ENCODE measurements at regions not wholly inside any gene's neighbourhood (a gene's known extent, or its start where the extent isn't known, plus 50 kb on each side); places are given as distances from the start of the nearest gene placed in this dataset.
A peak's percentile ranks its signal among the peaks of the same experiment; 100 is the strongest.
"Not testable (repeated sequence)": the region's sequence is repeated elsewhere in the genome, so short reads cannot be mapped to it uniquely, and the experiment has no call there.

DNA sequence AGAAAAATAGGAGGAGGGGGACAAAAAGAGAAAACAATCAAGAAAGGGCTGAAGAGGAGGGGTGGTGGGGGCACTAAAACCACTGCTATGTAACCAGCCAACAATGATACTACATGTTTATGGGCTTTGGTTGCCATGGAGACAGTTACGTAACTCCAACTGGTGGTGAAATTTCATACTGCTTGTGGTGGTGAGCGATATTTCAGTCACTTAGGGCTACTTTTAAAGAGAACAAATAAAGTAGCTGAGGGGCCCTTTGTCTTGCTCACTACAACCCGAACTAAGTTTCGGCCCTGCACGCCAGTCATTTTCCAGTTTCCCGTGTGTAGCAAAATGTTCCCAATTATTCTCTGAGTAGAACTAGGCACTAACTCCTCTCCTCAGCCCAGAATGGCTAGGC, 275.2 kb upstream of the EDA2R start:
- no peak for DNase-seq (ENCODE audit: low read depth in 2 of 2)

DNA sequence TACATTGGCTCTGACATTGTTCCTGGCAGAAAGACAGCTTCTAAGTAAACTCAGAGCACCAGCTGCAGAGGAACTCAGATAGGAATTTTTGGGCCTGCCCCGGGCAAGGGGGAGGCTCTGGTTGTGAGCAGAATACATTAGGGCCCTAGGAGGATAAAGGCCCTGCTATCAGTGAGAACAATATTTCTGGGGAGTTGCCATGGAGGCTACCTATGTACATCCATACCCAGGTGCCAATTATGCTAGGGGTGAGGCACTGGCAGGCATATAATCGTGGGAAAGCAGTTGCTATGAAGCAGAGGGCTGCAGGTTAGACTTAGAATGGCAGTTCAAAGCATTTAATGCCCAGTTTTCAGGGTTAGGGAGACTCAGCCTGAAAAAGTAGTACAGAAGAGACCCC, 273.5 kb upstream of the EDA2R start:
- no peak for DNase-seq (ENCODE audit: low read depth in 2 of 2)

DNA sequence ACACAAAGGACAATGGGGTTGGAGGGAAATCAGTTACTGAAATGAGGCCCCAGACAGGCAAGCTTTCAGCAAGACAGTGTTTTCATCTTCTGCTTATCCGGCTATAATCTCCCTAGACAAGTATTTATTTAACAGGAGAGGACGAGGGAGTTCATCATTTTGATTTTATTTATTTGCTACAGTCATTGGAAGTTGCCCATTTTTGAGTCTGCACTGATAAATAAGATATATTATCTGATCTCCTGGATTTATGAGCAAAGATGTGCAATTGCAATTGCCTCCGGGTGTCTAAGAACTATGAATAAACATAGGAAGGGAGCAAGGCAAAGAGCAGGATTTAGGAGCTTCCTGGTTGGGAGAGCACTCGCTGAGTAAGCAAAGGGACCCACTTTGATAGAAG, 263.2 kb upstream of the EDA2R start:
- no peak for DNase-seq (ENCODE audit: low read depth in 2 of 2)

DNA sequence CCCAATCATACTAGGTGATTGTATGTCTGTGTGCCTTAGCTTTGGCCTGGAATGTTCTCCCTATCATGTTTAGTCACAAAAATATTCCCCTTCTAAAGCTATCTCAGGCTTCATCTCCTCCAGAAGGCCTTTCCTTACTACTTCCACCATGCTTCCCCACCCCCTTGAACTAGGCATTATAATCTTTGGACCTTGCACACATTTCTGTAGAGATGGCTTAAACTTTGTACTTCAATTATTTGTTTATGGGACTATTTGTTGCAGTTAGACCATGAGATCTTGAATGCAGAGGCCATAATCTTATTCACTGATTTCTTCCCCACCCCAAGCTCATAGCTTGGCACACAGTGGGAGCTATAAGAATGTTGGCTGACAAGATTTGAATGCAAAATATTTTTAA, 262.0 kb upstream of the EDA2R start:
- DNase-seq (ENCODE audit: low read depth in 2 of 2) = no peak

DNA sequence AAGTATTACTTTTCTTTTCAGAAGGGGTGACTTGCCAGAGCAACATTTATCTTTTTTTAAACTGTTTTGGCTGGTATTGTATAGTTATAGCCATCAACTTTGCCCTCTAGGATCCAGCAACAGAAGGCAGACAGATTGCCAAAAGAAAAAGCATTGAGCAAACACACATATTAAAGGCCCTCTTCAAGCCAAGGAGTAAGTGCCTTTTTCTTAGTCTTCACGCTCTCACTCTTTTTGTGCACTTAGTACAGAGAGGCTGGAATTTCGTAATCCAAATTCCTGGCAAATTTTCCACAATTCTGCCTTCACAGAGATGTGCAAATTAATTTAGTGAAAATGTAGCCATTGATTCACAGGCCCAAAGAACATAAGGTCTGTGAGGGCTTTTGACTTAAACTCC, 253.1 kb upstream of the EDA2R start:
- DNase-seq (ENCODE audit: low read depth in 2 of 2) = no peak

DNA sequence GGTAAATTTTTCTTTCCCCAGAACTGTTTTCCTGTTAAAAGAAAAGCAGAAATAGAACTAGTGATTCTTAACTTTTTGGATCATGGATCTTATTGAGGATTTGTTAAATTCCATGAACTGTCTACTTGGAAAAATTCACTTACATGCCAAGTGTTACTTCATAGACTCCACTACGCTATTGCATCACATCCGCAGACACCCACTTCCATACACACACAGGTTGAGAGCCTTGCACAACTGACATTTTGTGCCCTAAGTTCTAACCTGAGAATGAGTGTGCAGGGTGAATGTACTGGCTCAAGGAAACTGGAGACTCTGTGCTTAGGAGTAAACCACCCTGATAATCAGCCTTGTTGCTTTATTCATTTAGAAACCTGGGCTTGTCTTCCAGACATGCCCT, 250.5 kb upstream of the EDA2R start:
- DNase-seq (ENCODE audit: low read depth in 2 of 2) = no peak

DNA sequence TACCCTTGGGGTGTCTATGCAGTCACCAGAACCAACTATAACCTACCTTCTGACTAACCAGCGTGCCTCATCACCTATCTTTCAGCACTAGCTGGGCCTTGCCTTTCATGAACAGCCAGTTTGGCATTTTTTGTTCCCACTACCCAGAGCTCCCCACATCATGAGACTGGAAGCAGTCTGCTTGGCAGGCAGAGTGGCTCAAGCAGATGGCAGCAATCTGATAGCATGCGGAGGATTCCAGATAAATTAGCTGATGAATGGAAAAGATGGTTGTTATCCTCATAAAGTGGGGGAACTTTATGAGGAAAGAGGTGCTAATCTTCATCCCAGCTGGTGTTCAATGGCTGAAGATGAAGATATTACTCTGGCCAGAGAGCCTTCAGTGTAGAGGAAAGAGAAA, 243.2 kb upstream of the EDA2R start:
- no peak for DNase-seq (ENCODE audit: low read depth in 2 of 2)

DNA sequence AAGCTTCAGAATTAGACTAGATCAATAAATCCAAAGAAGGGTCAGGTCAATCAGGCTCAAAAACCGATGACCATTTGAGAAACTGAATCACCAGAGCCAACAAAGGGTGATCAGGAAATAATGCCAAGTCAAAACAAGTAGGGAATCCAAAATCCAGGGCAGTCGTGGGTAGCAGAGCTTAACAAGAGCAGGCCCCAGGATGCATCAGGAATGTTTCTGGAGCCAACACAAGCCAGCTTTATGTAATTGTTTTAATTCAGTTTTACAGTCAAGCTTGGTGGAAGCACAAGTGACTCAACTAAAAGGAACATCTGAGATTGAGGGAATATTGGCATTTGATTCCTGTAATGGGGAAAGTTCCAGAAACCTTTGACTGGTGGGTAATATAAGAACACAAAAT, 237.9 kb upstream of the EDA2R start:
- no peak for DNase-seq (ENCODE audit: low read depth in 2 of 2)

DNA sequence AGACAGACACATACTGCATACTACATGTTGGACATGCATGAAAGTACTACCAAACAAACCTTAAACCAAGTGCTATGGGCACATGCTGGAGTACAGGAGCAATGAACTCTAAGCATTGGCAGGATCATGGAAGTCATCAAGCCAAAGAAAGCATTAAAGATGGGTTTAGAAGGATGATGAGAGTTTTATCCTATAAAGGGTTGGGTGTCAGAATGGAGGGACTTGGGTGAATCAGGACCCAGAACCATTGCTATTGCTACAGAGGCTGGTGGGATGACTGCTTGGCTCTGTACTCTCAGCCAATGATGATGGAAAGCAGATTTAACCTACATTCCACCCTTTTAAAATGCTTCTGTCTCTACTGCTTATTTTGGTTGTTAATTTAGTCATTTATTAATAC, 233.9 kb upstream of the EDA2R start:
- DNase-seq (ENCODE audit: low read depth in 2 of 2) = no peak

DNA sequence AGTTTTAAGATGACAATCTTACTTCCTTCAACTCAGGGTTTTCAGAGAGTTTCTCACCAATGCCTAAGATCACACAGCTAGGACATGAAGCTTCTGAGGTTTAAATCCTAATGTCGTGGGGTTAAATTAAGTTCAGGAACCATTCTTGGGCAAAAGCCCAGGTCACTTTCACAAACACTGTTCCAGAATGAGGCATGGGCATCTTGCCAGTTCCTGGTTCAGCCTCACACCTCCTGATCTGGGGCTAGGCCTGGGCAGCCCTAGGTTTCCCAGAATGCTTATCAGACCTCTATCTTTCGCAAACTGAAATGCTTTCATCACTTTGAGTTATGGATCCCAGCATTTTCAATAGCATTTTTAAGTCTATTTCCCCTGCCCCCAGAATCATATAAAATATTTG, 224.8 kb upstream of the EDA2R start:
- DNase-seq (ENCODE audit: low read depth in 2 of 2) = no peak

DNA sequence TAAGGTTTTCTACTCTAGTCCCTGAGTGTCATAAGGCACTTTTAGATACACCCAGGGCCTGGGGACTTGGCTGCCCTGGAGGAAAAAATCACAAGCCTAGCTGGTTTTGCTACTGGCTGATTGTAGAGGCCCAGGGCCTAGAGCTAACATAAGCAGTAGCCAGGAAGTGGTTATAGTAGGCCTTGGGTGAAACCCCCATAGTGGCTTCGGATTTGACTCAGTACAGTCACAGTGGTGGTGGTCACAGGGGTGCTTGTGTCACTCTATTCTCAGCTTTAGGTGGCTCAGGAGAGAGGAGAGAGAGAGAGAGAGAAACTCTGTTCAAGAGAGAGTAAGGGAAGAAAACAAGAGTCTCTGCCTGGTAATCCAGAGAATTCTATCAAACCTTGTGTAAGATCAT, 194.5 kb upstream of the EDA2R start:
- DNase-seq (ENCODE audit: low read depth in 2 of 2) = no peak

DNA sequence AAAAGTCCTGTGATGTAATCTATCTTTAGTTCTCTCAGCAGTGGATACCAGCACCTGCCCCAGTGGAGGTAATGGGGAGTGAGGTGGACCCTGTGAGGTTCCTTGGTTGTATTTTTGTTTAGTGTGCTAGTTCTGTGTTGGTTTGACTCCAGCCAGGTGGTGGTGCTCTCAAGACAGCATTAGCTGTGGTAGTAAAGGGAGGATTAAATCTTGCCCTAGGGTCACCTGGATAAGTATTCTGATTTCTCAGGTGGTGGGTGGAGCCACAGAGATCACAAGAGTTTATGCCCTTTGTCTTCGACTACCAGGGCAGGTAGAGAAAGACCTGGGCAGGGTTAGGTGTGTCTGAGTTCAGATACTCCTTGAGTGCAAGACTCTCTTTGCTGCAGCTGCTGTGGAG, 176.3 kb upstream of the EDA2R start:
- DNase-seq (ENCODE audit: low read depth in 2 of 2) = no peak

DNA sequence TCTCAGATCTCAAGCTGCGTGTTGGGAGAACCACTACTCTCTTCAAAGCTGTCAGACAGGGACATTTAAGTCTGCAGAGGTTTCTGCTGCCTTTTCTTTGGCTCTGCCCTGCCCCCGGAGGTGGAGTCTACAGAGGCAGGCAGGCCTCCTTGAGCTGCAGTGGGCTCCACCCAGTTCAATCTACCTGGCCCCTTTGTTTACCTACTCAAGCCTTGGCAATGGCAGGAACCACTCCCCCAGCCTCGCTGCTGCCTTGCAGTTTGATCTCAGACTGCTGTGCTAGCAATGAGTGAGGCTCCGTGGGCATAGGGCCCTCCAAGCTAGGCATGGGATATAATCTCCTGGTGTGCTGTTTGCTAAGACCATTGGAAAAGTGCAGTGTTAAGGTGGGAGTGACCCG, 155.6 kb upstream of the EDA2R start:
- DNase-seq (ENCODE audit: low read depth in 2 of 2) = not testable (repeated sequence)

DNA sequence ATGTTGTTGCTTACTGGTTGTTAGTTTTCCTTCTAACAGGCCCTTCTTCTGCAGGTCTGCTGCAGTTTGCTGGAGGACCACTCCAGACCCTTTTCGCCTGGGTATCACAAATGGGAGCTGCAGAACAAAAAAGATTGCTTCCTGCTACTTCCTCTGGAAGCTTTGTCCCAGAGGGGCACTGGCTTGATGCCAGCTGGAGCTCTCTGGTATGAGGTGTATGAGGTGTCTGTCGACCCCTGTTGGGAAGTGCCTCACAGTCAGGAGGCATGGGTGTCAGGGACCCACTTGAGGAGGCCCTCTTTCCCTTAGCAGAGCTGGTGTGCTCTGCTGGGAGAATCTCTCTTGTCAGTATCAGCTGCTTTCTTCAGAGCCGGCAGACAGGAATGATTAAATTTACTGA, 127.4 kb upstream of the EDA2R start:
- no peak for DNase-seq (ENCODE audit: low read depth in 2 of 2)

DNA sequence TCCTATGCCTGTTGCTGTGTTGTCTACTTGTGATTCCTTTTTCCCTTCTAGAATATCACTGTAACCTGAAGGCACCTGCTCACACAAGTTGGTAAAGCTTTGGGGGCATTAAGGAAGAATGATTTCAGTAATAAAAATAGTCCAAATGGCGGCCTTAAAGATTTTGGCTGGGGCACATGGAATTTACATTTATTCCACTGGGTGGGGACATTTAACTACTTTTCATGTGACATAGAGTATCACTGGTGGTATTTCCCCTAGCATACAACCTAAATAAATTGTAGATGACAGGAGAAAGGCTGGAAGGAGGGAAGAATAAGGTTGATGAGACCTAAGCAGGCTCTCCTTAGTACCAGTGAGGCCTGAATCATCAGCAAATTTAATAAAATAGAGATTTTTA, 121.8 kb upstream of the EDA2R start:
- no peak for DNase-seq (ENCODE audit: low read depth in 2 of 2)

DNA sequence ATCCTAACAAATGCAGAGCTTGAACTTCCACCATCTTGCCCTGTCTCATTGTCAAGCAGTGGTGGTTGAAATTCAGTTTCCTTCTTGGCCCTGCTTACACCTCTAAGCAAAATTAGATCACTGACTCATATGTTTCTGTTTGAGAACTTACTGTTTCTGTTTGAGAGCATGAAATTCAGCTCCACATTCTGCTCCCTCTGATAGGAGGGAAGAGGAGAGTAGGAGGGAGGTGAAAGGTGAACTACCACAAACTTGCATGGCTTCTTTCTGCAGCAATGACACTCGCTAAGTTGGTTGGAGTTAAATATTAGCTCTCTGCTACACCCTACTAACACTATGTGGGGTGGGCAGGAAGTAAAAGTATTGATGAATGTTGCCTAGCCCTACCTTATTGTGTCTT, 117.8 kb upstream of the EDA2R start:
- no peak for DNase-seq (ENCODE audit: low read depth in 2 of 2)

DNA sequence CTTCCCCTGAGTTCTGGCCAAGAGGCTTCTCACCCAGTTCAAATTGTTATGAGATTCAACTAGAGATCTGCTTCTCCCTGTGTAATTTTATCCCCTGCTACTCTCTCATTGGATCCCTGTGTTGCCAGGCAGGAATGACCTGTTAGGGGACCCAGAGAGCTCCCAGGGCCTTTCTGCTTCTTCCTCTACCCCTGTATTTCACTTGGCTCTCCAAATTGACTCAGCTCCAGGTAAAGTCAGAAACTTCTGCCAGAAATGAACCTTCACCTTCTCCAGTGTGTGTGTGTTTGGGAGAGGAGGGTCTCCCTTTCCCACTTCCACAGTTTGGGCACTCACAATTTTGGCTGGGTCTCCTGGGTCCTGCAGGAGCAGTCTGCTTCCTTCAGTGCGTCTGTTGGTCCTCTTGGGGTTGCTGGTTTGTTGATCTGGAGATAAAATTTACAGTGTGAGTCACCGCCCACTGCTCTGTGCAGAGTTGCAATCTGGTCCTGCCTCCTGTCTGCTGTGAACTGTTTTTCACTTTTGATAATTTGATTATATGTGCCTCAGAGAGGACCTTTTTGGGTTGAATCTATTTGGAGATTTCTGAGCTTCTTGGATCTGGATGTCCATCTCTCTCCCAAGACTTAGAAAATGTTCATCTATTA, 112.4 kb upstream of the EDA2R start:
- no peak for DNase-seq (ENCODE audit: low read depth in 2 of 2)

DNA sequence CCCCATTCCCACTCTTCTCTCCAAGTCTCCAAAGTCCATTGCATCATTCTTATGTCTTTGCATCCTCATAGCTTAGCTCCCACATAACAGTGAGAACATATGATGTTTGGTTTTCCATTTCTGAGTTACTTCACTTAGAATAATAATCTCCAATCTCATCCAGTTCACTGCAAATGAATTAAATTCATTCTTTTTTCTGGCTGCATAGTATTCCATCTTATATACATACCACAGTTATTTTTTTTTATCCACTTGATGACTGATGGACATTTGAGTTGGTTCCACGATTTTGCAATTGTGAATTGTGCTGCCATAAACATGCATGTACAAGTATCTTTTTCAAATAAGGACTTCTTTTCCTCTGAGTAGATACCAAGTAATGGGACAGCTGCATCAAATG, 105.6 kb upstream of the EDA2R start:
- not testable (repeated sequence) for DNase-seq (ENCODE audit: low read depth in 2 of 2)

DNA sequence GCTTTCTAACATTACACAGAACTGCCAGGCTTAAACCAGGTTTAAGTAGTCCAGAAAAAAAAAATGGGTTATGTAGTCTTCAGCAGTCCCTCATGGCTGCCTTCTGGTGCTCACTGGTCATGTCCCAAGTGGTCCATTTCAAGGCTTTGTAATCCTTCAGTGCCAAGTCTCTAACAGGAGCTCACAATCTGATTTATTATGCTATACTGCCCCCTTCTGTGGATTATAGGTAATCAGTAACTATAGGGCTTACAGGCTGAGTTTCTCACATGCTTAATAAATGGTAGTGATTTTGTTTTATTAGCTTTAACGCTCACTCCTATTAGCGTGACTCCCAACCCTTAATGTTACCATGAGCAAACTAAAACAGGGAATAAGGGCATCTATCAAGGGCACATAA, 92.5 kb upstream of the EDA2R start:
- no peak for DNase-seq (ENCODE audit: low read depth in 2 of 2)

DNA sequence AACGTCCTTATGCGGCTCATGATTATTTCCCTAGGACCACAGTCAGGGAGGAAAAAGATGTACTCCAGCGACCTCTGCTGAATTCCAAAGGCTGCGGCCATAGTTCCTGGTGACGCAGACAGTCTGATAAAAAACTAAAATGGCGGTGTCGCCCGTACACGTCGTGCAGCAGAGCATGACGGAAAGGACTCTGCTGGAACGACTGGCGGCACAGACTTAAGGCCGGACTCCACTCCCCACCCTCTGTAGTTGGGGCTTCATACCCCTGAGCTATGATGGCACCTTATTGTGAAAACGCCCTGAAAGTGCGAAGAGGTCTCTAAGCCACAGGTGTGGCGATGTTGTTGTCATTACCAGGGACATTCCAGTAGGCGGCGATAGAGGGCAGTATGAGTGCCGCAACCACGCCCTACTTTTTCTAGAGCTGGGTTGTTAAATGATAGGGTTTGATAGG, 90.0 kb upstream of the EDA2R start:
- DNase-seq (ENCODE audit: low read depth in 2 of 2) = peak; percentile 9 to 35

DNA sequence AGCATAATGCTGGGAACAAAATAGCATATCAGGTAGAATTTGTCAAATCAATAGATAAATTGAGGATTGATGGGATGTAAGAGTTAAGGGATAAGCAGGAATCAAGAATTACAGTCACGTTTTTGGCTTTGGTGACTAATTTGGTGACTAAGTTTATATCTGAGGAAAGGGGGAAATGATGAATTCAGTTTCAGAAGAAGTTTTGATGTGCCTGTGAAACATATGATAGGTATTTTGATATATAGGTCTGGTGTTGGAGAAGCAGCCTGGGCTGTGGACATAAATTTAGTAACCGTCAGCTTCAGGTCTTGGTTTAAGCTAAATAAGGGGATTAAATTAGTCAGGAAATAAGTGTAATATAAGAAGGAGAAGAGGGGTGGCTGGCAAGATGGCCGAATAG, 79.0 kb upstream of the EDA2R start:
- DNase-seq (ENCODE audit: low read depth in 2 of 2) = no peak

DNA sequence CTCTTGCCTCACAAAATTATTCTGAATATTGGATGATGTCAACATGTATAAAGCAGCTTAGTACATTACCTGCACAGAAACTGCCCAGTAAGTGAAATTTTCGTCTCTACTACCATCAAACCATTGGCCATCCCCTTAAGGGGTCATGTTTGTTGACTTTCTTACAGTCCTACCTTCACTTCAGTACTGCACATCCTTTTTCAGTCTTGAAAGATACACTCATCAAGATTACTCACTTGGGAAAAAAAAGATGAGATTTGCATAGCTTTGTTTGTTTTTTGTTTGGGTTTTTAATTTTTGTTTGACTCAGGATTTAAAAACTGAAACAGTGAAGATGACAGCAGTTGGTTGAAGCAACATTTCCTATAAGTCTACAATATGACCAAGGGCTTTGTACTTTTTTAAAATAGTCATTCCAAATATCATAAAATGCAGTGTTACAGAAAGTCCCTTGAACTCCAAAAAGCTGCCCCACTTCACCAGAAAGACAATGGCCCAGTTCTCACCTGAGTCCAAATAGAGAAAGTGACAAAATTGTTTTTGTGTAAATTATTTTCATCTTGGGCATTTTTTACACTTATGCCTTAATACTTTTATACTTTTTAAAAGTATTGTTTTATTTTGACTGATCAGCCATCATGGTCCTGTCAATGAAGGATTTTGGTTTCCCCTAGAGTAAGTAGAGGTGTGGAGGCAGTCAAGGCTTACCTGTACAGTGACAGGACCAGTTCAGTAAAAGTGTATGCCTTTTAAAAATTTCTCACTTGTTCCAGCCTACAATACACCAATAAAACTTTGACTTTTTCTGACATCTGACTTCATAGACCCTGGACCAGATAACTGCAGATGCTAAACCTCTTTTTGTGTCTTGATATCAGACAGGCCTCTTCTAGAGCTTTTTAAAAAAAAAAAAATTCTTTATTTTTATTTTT, 59.7 kb upstream of the EDA2R start:
- no peak for DNase-seq (ENCODE audit: low read depth in 2 of 2)

DNA sequence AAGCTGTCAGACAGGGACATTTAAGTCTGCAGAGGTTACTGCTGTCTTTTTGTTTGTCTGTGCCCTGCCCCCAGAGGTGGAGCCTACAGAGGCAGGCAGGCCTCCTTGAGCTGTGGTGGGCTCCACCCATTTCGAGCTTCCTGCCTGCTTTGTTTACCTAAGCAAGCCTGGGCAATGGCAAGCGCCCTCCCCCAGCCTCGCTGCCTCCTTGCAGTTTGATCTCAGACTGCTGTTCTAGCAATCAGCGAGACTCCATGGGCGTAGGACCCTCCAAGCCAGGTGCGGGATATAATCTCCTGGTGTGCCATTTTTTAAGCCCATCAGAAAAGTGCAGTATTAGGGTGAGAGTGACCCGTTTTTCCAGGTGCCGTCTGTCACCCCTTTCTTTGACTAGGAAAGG, 53.6 kb upstream of the EDA2R start:
- DNase-seq (ENCODE audit: low read depth in 2 of 2) = not testable (repeated sequence)

All from stimulated activated CD4-positive, alpha-beta T cell treated with anti-CD3 and anti-CD28 coated beads, Interleukin-1b, Interleukin-23, amount 100 ng/mL, for 4 hours (primary cell).